ENCODE measurements at regions not wholly inside any gene's neighbourhood (a gene's known extent, or its start where the extent isn't known, plus 50 kb on each side); places are given as distances from the start of the nearest gene placed in this dataset.

DNA sequence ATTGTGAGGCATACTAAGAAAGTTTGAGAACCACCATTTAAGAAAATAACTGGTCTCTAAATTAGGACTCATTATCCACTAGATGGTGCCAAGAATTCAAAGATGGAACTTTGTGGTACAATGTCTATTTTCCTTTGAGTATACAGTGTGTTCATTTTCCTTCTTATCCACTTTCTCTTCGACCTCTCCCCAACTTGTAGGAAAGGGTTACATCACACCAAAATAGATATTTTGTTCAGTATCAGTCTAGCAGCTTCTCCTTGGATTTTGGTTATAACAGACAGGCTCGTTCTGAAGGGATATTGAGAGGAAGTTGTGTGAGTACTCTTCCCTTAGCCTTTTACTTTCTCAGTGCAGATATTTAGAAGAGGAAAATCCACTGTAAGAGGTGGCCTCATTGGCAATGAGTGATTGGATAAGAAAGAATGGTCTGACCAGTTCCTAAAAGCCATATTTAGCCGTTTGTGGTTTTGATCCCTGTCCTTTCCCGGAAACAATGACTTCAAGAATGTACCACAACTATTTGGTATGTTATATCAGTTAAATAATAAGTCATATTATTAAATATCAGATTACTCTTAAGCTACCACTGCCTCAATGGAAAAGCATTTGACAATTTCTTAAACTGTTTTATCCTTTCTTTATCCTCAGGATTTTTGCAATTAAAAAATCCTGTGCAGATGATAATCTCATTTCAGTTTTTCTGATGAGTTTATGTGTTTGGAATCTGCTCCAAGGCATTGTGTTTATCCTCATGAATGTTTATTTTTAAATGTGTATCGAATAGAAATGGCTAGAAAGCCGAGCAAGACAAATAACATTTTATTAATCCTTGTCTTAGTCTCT is 69.0 kb upstream of the GRAMD2B start:
- TF ChIP-seq GABPA (IDR thresholded peaks at IDR 0.05; ENCODE audit: low read depth, low read length): no peak
- TF ChIP-seq GABPA (CRISPR knock-in tag; IDR thresholded peaks at IDR 0.05; ENCODE audit: low read depth): no peak
- TF ChIP-seq, protein P1, sequence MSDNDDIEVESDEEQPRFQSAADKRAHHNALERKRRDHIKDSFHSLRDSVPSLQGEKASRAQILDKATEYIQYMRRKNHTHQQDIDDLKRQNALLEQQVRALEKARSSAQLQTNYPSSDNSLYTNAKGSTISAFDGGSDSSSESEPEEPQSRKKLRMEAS (IDR thresholded peaks at IDR 0.05): no peak
- TF ChIP-seq, protein P2, sequence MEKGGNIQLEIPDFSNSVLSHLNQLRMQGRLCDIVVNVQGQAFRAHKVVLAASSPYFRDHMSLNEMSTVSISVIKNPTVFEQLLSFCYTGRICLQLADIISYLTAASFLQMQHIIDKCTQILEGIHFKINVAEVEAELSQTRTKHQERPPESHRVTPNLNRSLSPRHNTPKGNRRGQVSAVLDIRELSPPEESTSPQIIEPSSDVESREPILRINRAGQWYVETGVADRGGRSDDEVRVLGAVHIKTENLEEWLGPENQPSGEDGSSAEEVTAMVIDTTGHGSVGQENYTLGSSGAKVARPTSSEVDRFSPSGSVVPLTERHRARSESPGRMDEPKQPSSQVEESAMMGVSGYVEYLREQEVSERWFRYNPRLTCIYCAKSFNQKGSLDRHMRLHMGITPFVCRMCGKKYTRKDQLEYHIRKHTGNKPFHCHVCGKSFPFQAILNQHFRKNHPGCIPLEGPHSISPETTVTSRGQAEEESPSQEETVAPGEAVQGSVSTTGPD (CRISPR knock-in tag; IDR thresholded peaks at IDR 0.05): no peak
- TF ChIP-seq, protein P3, sequence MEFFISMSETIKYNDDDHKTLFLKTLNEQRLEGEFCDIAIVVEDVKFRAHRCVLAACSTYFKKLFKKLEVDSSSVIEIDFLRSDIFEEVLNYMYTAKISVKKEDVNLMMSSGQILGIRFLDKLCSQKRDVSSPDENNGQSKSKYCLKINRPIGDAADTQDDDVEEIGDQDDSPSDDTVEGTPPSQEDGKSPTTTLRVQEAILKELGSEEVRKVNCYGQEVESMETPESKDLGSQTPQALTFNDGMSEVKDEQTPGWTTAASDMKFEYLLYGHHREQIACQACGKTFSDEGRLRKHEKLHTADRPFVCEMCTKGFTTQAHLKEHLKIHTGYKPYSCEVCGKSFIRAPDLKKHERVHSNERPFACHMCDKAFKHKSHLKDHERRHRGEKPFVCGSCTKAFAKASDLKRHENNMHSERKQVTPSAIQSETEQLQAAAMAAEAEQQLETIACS (CRISPR knock-in tag; IDR thresholded peaks at IDR 0.05): no peak
- TF ChIP-seq, protein P4, sequence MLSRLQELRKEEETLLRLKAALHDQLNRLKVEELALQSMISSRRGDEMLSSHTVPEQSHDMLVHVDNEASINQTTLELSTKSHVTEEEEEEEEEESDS (CRISPR knock-in tag; IDR thresholded peaks at IDR 0.05; ENCODE audit: borderline replicate concordance): no peak
- no peak for TF ChIP-seq NFE2L1 (CRISPR knock-in tag; IDR thresholded peaks at IDR 0.05; ENCODE audit: borderline replicate concordance)
- TF ChIP-seq ZNF552 (CRISPR knock-in tag; IDR thresholded peaks at IDR 0.05; ENCODE audit: borderline replicate concordance): no peak
- TF ChIP-seq ZNF7 (CRISPR knock-in tag; IDR thresholded peaks at IDR 0.05): no peak
- no peak for TF ChIP-seq ZNF496 (CRISPR knock-in tag; IDR thresholded peaks at IDR 0.05; ENCODE audit: insufficient replicate concordance)
- no peak for TF ChIP-seq JARID2 (CRISPR knock-in tag; IDR thresholded peaks at IDR 0.05; ENCODE audit: insufficient replicate concordance)
- TF ChIP-seq, protein P5, sequence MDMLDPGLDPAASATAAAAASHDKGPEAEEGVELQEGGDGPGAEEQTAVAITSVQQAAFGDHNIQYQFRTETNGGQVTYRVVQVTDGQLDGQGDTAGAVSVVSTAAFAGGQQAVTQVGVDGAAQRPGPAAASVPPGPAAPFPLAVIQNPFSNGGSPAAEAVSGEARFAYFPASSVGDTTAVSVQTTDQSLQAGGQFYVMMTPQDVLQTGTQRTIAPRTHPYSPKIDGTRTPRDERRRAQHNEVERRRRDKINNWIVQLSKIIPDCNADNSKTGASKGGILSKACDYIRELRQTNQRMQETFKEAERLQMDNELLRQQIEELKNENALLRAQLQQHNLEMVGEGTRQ (IDR thresholded peaks at IDR 0.05; ENCODE audit: low read depth, low read length): no peak
- TF ChIP-seq, protein P5 (CRISPR knock-in tag; IDR thresholded peaks at IDR 0.05; ENCODE audit: borderline replicate concordance): no peak

Data from HepG2 (cell line).